ENCODE measurements at regions not wholly inside any gene's neighbourhood (a gene's known extent, or its start where the extent isn't known, plus 50 kb on each side); places are given as distances from the start of the nearest gene placed in this dataset.

DNA sequence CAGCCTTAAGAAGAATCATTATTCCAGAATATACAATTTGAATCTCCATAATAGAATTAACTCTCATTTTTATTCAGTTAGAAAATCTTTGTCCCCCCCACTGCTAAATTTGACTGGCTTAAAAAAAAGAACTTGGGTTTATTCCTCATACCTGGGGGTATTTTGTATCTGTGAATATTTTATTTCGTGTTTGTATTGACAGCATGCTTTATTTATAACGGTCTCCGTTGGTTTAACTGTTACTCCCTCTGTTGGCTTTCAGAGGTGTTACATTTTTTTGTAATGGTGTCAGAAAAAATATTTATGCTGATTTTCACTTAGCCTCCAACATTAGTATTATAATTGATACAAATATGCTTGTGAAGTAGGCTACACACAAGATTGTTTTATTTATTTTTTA, 109.1 kb downstream of the HAUS1 start (continued):
- TF ChIP-seq PTBP1 (IDR thresholded peaks at IDR 0.05; ENCODE audit: low read depth, low read length) (no peak), CLOCK (CRISPR knock-in tag; IDR thresholded peaks at IDR 0.05; ENCODE audit: borderline replicate concordance) (no peak), ZNF584 (CRISPR knock-in tag; IDR thresholded peaks at IDR 0.05; ENCODE audit: low read depth) (no peak), ERF (CRISPR knock-in tag; IDR thresholded peaks at IDR 0.05) (no peak), ILF3 (IDR thresholded peaks at IDR 0.05; ENCODE audit: borderline replicate concordance) (no peak), ETS2 (tag; IDR thresholded peaks at IDR 0.05; ENCODE audit: borderline replicate concordance, poor library complexity, severe bottlenecking) (no peak), PBX2 (CRISPR knock-in tag; IDR thresholded peaks at IDR 0.05; ENCODE audit: low read depth) (no peak), PBX2 (tag; conservative IDR thresholded peaks at IDR 0.05; ENCODE audit: low read depth) (0 out of 2 replicates have a peak, but pooled peaks have one; percentile 35), ARHGAP35 (IDR thresholded peaks at IDR 0.05; ENCODE audit: partially characterized antibody) (no peak), SIX5 (IDR thresholded peaks at IDR 0.05; ENCODE audit: borderline replicate concordance in 1 of 2, insufficient read depth in 1 of 2, low read depth in 1 of 2, low read length in 2 of 2) (no peak)
